ENCODE measurements at regions not wholly inside any gene's neighbourhood (a gene's known extent, or its start where the extent isn't known, plus 50 kb on each side); places are given as distances from the start of the nearest gene placed in this dataset.

DNA sequence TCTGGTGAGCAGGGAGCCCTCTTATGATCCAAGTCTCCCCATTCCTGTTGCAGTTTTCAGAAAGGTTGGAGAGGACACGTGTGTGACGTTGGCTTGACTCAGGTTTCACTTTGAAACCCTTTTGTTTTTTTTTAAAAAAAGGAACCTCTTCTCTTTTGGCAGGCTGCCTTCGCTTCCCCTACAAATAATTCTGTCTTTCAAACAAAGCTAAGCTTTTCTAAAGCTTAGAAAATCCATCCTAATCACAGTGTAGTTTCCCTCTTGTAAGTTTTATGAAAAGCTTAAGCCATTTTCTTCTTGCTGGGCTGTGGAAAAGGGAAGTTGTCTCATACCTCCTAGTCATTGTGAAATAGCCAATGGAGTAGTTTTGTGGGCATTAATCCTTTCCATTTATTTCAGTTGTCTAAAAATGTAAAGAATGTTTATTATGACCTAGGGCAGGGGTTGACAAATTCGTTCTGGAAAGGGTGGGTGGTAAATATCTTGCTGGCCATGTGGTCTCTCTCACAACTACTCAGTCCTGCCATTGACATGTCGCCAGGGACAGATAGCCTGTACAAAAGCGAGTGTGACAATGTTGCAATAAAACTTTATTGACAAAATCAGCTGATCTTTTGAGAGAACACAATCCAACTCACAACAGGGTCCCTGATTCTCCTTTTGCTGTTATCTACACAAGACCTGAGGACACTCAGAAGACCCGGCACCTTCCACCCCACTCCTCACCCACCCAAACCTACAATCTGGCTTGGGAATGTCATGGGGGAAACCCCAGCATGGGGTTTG is 878.8 kb downstream of the RNF144A start:
- TF ChIP-seq CTCF (IDR thresholded peaks at IDR 0.05): no peak
- no peak for TF ChIP-seq EP300 (IDR thresholded peaks at IDR 0.05)
- no peak for TF ChIP-seq POLR2A (IDR thresholded peaks at IDR 0.05)
- no peak for TF ChIP-seq POLR2AphosphoS5 (IDR thresholded peaks at IDR 0.05)
